Adrenal gland (tissue), 9 donors: ENCODE measurements at regions not wholly inside any gene's neighbourhood (a gene's known extent, or its start where the extent isn't known, plus 50 kb on each side); places are given as distances from the start of the nearest gene placed in this dataset.

Experiments used
- DNase-seq, 7 donors: peaks; one replicate each; pipeline ENCODE4 v3.0.0-alpha.2; 2019 to 2020
- H3K27ac ChIP-seq, 5 donors: fragments of 200-600 bp; sonication (generic) in 4 of 5; 1 replicate in 3 of 5; 2 replicates in 2 of 5; pipeline versions ENCODE4 v1.5.1 to v1.8.0; 2016 to 2020; ENCODE audit warnings: mild to moderate bottlenecking in 1 of 5
- H3K27me3 ChIP-seq: fragments of 200-600 bp; 2 replicates; pipeline ENCODE4 v1.8.0; 2021
- H3K36me3 ChIP-seq, 2 donors: fragments of 200-600 bp; replicated peaks in 1 of 2; 1 replicate in 1 of 2; 2 replicates in 1 of 2; pipeline versions ENCODE4 v1.5.1 to v1.8.0; 2018 to 2022
- H3K4me1 ChIP-seq, 2 donors: fragments of 200-600 bp; replicated peaks in 1 of 2; 1 replicate in 1 of 2; 2 replicates in 1 of 2; pipeline versions ENCODE4 v1.5.1 to v1.8.0; 2018 to 2021
- H3K4me3 ChIP-seq, 4 donors: fragments of 200-600 bp; sonication (generic) in 3 of 4; one replicate each; pipeline ENCODE4 v1.5.1; 2016 to 2018
- H3K9me3 ChIP-seq, 3 donors: fragments of 200-600 bp; sonication (generic) in 1 of 3; replicated peaks in 1 of 3; 1 replicate in 2 of 3; 2 replicates in 1 of 3; pipeline versions ENCODE4 v1.5.1 to v1.8.0; 2016 to 2021
- CTCF ChIP-seq, 6 experiments: fragments of 450-650 bp in 4 of 6; fragments of 200-600 bp in 2 of 6; sonication (generic) in 1 of 6; IDR thresholded peaks; 1 replicate in 5 of 6; 2 replicates in 1 of 6; pipeline versions ENCODE4 v1.5.1 to v1.8.0; 2016 to 2021; ENCODE audit warnings: antibody characterized with exemption in 6 of 6, mild to moderate bottlenecking in 2 of 6, moderate library complexity in 1 of 6
- POLR2A ChIP-seq, 2 donors: fragments of 450-650 bp; IDR thresholded peaks; one replicate each; pipeline ENCODE4 v1.6.1; 2017; ENCODE audit warnings: antibody characterized with exemption in 2 of 2, mild to moderate bottlenecking in 2 of 2, moderate library complexity in 1 of 2
- WGBS, 4 donors: extraction: QIAGEN DNeasy Blood & Tissue Kit in 2 of 4; methylation state at CpG; one replicate each; pipeline versions ENCODE4 v1.1.5 to v1.1.7; 2013 to 2017; 5-methylcytosine and 5-hydroxymethylcytosine counted together
- intact Hi-C, 2 donors: fragments of 100-400 bp; cut with DNase I; formaldehyde crosslinking; loops; one replicate each; pipeline versions ENCODE4 v1.14.1 to v1.15.0; 2022 to 2023
- donor health status: healthy with polysubstance abuse.
- donor health status: Bipolar disorder and iron deficiency.
- donor health status: DM: yes; HTN: yes; CAD: no.
- donor health status: DM: no; HTN: no; CAD: no.
- donor health status: DM: no; HTN: no; CAD: no.

- H3K36me3 ChIP-seq, result no peaks in the 10 kb centered on the region
- H3K27ac ChIP-seq, result no peak overlapping the region
- H3K4me1 ChIP-seq, result no peaks in the 10 kb centered on the region
- H3K27me3 ChIP-seq, result no peaks in the 10 kb centered on the region
- no peak for DNase-seq
- no peak overlapping the region for H3K4me3 ChIP-seq
- intact Hi-C loops, result no loop called here
- 89 to 100% (median 94%) methylated on average over 2 of the region's 2 CpGs for WGBS, 4 donors
- H3K9me3 ChIP-seq, result no peaks in the 10 kb centered on the region
- TF ChIP-seq POLR2A (IDR thresholded peaks at IDR 0.05), result no peak
- TF ChIP-seq CTCF (IDR thresholded peaks at IDR 0.05), result no peak
Measured at GRCh38 chr3:72224804-72225509, 440.0 kb upstream of the PROK2 start.

DNA sequence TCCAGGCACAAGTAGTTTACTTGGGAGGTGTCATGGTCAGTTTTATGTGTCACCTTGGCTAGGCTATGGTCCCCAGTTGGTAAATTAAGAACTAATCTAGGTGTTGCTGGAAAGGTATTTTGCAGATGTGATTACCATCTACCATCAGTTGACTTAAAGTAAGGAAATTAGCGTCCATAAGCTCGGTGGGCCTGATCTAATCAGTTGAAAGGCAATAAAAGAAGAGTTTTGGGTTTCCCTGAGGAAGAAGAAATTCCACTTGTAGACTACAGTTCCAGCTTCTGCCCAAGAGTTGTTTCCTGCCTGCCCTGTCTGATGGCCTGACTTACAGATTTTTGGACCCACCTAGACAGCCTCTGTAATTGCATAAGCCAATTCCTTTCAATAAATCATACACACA, 438.7 kb upstream of the PROK2 start:
- H3K9me3 ChIP-seq, result no peaks in the 10 kb centered on the region
- H3K27me3 ChIP-seq, result no peaks in the 10 kb centered on the region
- no peak overlapping the region for H3K4me3 ChIP-seq
- WGBS, 4 donors, result 91 to 98% (median 93%) methylated on average over 2 of the region's 2 CpGs
- no peak for DNase-seq
- no peaks in the 10 kb centered on the region for H3K4me1 ChIP-seq
- TF ChIP-seq POLR2A (IDR thresholded peaks at IDR 0.05) (no peak), CTCF (IDR thresholded peaks at IDR 0.05) (no peak)
- no peak overlapping the region for H3K27ac ChIP-seq
- no peaks in the 10 kb centered on the region for H3K36me3 ChIP-seq
- intact Hi-C loops, result no loop called here

GRCh38 chr3:72223116-72223515, 438.2 kb upstream of the PROK2 start:
- no peaks in the 10 kb centered on the region for H3K36me3 ChIP-seq
- no peak for DNase-seq
- no peak overlapping the region for H3K4me3 ChIP-seq
- no peaks in the 10 kb centered on the region for H3K4me1 ChIP-seq
- no peaks in the 10 kb centered on the region for H3K27me3 ChIP-seq
- WGBS, 4 donors, result 77 to 92% (median 78%) methylated on average over 2 of the region's 2 CpGs
- no peak for TF ChIP-seq POLR2A (IDR thresholded peaks at IDR 0.05)
- TF ChIP-seq CTCF (IDR thresholded peaks at IDR 0.05), result no peak
- intact Hi-C loops, result no loop called here
- H3K9me3 ChIP-seq, result no peaks in the 10 kb centered on the region
- H3K27ac ChIP-seq, result no peak overlapping the region

DNA sequence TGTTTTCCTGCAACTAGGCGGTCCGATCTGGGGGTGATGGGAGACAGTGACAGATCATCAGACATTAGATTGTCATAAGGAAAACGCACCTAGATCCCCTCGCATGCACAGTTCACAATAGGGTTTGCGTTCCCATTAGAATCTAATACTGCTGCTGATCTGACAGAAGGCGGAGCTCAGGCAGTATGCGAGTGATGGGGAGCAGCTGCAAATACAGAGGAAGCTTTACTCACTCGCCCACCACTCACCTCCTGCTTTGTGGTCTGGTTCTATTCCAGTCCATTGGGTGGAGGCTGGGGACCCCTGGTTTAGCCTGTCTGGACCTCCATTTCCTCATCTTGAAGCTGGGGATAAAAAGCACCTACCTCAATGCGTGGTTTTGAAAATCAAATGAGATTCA, 437.5 kb upstream of the PROK2 start:
- no peaks in the 10 kb centered on the region for H3K9me3 ChIP-seq
- no peaks in the 10 kb centered on the region for H3K36me3 ChIP-seq
- intact Hi-C loops, result no loop called here
- no peaks in the 10 kb centered on the region for H3K27me3 ChIP-seq
- no peak overlapping the region for H3K27ac ChIP-seq
- TF ChIP-seq CTCF (IDR thresholded peaks at IDR 0.05), result no peak
- 76 to 82% (median 81%) methylated on average over 9 of the region's 9 CpGs for WGBS, 4 donors
- DNase-seq, result no peak
- H3K4me1 ChIP-seq, result no peaks in the 10 kb centered on the region
- no peak overlapping the region for H3K4me3 ChIP-seq
